IMR-90 (cell line): ENCODE measurements at regions not wholly inside any gene's neighbourhood (a gene's known extent, or its start where the extent isn't known, plus 50 kb on each side); places are given as distances from the start of the nearest gene placed in this dataset.

Experiments
- ATAC-seq: fragments of 200-7000 bp; cut with Tn5 transposase; 2 replicates; pipeline ENCODE4 v1.9.1; 2020; ENCODE audit warnings: low read depth, mild to moderate bottlenecking, moderate library complexity
- BruUV-seq: library from RNA; stranded (reverse); fragments of 400-500 nt; replicated peaks from 2 replicates; lab custom pipeline; 2021; lab: Mats Ljungman, UMichigan
- CTCF ChIA-PET: fragments of 300-600 bp; formaldehyde crosslinking; extraction: SDS; loops from one replicate; lab custom pipeline; 2021; ENCODE audit warnings: antibody characterized with exemption; lab: Yijun Ruan, JAX
- POLR2A ChIA-PET: fragments of 300-600 bp; sonication (Branson Sonifier 250); formaldehyde crosslinking; loops from one replicate; lab custom pipeline; 2022; ENCODE audit warnings: antibody characterized with exemption; ENCODE audit not compliant: unreplicated experiment; lab: Charles Lee
- DNase-seq: peaks from one replicate; pipeline ENCODE4 v3.0.0; 2013
- H2AFZ ChIP-seq: replicated peaks from 2 replicates; pipeline ENCODE3; 2013; ENCODE audit warnings: low read length, mild to moderate bottlenecking; ENCODE audit not compliant: poor library complexity
- H2AK5ac ChIP-seq: 2 replicates; pipeline ENCODE4 v1.6.1; 2013; ENCODE audit warnings: low read depth, low read length, inconsistent platforms
- H2AK9ac ChIP-seq: replicated peaks from 2 replicates; pipeline ENCODE3; 2013; ENCODE audit warnings: mild to moderate bottlenecking, low read depth, low read length, moderate library complexity; ENCODE audit not compliant: poor library complexity
- H2BK120ac ChIP-seq: 2 replicates; pipeline ENCODE4 v1.6.1; 2013; ENCODE audit warnings: low read depth, low read length, inconsistent platforms
- H2BK15ac ChIP-seq: 3 replicates; pipeline ENCODE4 v1.6.1; 2013; ENCODE audit warnings: low read depth, low read length, inconsistent platforms
- H2BK20ac ChIP-seq: 2 replicates; pipeline ENCODE4 v1.6.1; 2013; ENCODE audit warnings: low read depth, mild to moderate bottlenecking, inconsistent platforms, low read length, moderate library complexity
- H2BK5ac ChIP-seq: 2 replicates; pipeline ENCODE4 v1.6.1; 2013; ENCODE audit warnings: mild to moderate bottlenecking, low read depth, low read length, inconsistent platforms; ENCODE audit not compliant: poor library complexity, severe bottlenecking
- H3K14ac ChIP-seq: replicated peaks from 2 replicates; pipeline ENCODE4 v1.6.1; 2013; ENCODE audit warnings: low read depth, low read length, inconsistent platforms
- H3K18ac ChIP-seq: 2 replicates; pipeline ENCODE4 v1.6.1; 2013; ENCODE audit warnings: low read depth, low read length, control low read depth
- H3K23ac ChIP-seq: 2 replicates; pipeline ENCODE4 v1.6.1; 2013; ENCODE audit warnings: low read depth, low read length, inconsistent platforms
- H3K27ac ChIP-seq: 2 replicates; pipeline ENCODE4 v1.5.1; 2013; ENCODE audit warnings: mild to moderate bottlenecking, control low read depth, low read length; ENCODE audit not compliant: insufficient read depth
- H3K27me3 ChIP-seq: 2 replicates; pipeline ENCODE4 v1.6.1; 2013; ENCODE audit warnings: low read length; ENCODE audit not compliant: control insufficient read depth, insufficient read depth
- H3K36me3 ChIP-seq: 2 replicates; pipeline ENCODE4 v1.6.1; 2013; ENCODE audit warnings: low read length, mixed read lengths; ENCODE audit not compliant: control insufficient read depth, insufficient read depth
- H3K4ac ChIP-seq: 2 replicates; pipeline ENCODE4 v1.6.1; 2013; ENCODE audit warnings: low read depth, low read length, inconsistent platforms
- H3K4me1 ChIP-seq: 2 replicates; pipeline ENCODE4 v1.6.1; 2013; ENCODE audit warnings: low read length, mixed read lengths; ENCODE audit not compliant: control insufficient read depth, insufficient read depth
- H3K4me2 ChIP-seq: 2 replicates; pipeline ENCODE4 v1.6.1; 2013; ENCODE audit warnings: low read depth, mild to moderate bottlenecking, control low read depth, low read length, moderate library complexity
- H3K4me3 ChIP-seq: 2 replicates; pipeline ENCODE4 v1.5.1; 2013; ENCODE audit warnings: low read depth, mild to moderate bottlenecking, control low read depth, low read length, moderate library complexity; ENCODE audit not compliant: insufficient read depth
- H3K56ac ChIP-seq: 2 replicates; pipeline ENCODE4 v1.6.1; 2013; ENCODE audit warnings: low read length, inconsistent platforms; ENCODE audit not compliant: insufficient read depth; ENCODE audit errors: extremely low read depth
- H3K79me1 ChIP-seq, 2 experiments: 2 replicates each; pipeline ENCODE4 v1.6.1; 2013; ENCODE audit warnings: low read length in 2 of 2, inconsistent platforms in 1 of 2, low read depth in 1 of 2
- H3K9ac ChIP-seq: 2 replicates; pipeline ENCODE4 v1.6.1; 2013; ENCODE audit warnings: low read depth, low read length, control low read depth
- H3K9me1 ChIP-seq: 2 replicates; pipeline ENCODE4 v1.6.1; 2013; ENCODE audit warnings: low read length, inconsistent platforms; ENCODE audit not compliant: insufficient read depth
- H3K9me3 ChIP-seq: 2 replicates; pipeline ENCODE4 v1.6.1; 2013; ENCODE audit warnings: low read length; ENCODE audit not compliant: control insufficient read depth, insufficient read depth
- H4K20me1 ChIP-seq: 2 replicates; pipeline ENCODE4 v1.6.1; 2013; ENCODE audit warnings: low read length, inconsistent platforms; ENCODE audit not compliant: insufficient read depth
- H4K5ac ChIP-seq: 2 replicates; pipeline ENCODE4 v1.6.1; 2013; ENCODE audit warnings: mild to moderate bottlenecking, low read depth, low read length, control low read depth
- H4K8ac ChIP-seq, 2 experiments: 2 replicates each; pipeline ENCODE4 v1.6.1; 2013; ENCODE audit warnings: low read depth in 2 of 2, low read length in 2 of 2, control low read depth in 1 of 2, inconsistent platforms in 1 of 2
- H4K91ac ChIP-seq: 2 replicates; pipeline ENCODE4 v1.6.1; 2013; ENCODE audit warnings: low read depth, low read length, inconsistent platforms; ENCODE audit not compliant: insufficient read depth
- BHLHE40 ChIP-seq: fragments of 150-350 bp; IDR thresholded peaks from 2 replicates; pipeline ENCODE4 v1.6.1; 2016; ENCODE audit warnings: mild to moderate bottlenecking, low read depth, low read length
- CEBPB ChIP-seq: IDR thresholded peaks from 2 replicates; pipeline ENCODE4 v1.6.1; 2012; ENCODE audit warnings: low read depth, low read length, improper control_type of control experiment
- CHD1 ChIP-seq: IDR thresholded peaks from 2 replicates; pipeline ENCODE4 v1.6.1; 2012; ENCODE audit warnings: low read depth, low read length, improper control_type of control experiment
- FOS ChIP-seq: fragments of 150-350 bp; IDR thresholded peaks from 2 replicates; pipeline ENCODE4 v1.6.1; 2016; ENCODE audit warnings: low read depth, low read length
- MAFK ChIP-seq: IDR thresholded peaks from 2 replicates; pipeline ENCODE4 v1.6.1; 2012; ENCODE audit warnings: low read depth, low read length, improper control_type of control experiment
- MAZ ChIP-seq: IDR thresholded peaks from 2 replicates; pipeline ENCODE4 v1.6.1; 2012; ENCODE audit warnings: low read depth, mild to moderate bottlenecking, low read length, improper control_type of control experiment, moderate library complexity, borderline replicate concordance
- MXI1 ChIP-seq: IDR thresholded peaks from 2 replicates; pipeline ENCODE4 v1.6.1; 2012; ENCODE audit warnings: low read depth, mild to moderate bottlenecking, low read length, moderate library complexity, borderline replicate concordance
- NFE2L2 ChIP-seq: fragments of 150-350 bp; IDR thresholded peaks from 2 replicates; pipeline ENCODE4 v1.6.1; 2016; ENCODE audit warnings: low read depth, mild to moderate bottlenecking, low read length
- POLR2A ChIP-seq: IDR thresholded peaks from 2 replicates; pipeline ENCODE4 v1.6.1; 2012; ENCODE audit warnings: mild to moderate bottlenecking, low read depth, low read length
- RAD21 ChIP-seq: IDR thresholded peaks from 2 replicates; pipeline ENCODE4 v1.6.1; 2012; ENCODE audit warnings: low read length, improper control_type of control experiment
- RCOR1 ChIP-seq: IDR thresholded peaks from 2 replicates; pipeline ENCODE4 v1.6.1; 2012; ENCODE audit warnings: mild to moderate bottlenecking, low read length, improper control_type of control experiment; ENCODE audit not compliant: insufficient replicate concordance
- RFX5 ChIP-seq: IDR thresholded peaks from 2 replicates; pipeline ENCODE4 v1.8.0; 2012; ENCODE audit warnings: low read depth, mild to moderate bottlenecking, low read length, moderate library complexity
- SMC3 ChIP-seq: fragments of 150-350 bp; IDR thresholded peaks from 2 replicates; pipeline ENCODE4 v1.6.1; 2016; ENCODE audit warnings: low read depth, mild to moderate bottlenecking, antibody characterized with exemption, low read length, moderate library complexity
- WGBS, 2 experiments: methylation state at CpG; one replicate each; pipeline versions ENCODE4 v1.1.5 to v1.1.7; 2013; ENCODE audit warnings: missing lambda C conversion rate in 2 of 2; ENCODE audit not compliant: insufficient read length in 1 of 2; ENCODE audit errors: extremely low coverage in 2 of 2; 5-methylcytosine and 5-hydroxymethylcytosine counted together
- dilution Hi-C: fragments of 300-500 bp; cut with HindIII; formaldehyde crosslinking; loops from one replicate; pipeline ENCODE4 v1.14.3; 2018; ENCODE audit warnings: low sequenced_read_pairs; ENCODE audit not compliant: unreplicated experiment
- in situ Hi-C: fragments of 300-500 bp; cut with MboI; formaldehyde crosslinking; loops from 3 replicates; pipeline ENCODE4 v1.14.3; 2019; ENCODE audit warnings: low sequenced_read_pairs, inconsistent platforms, mixed read lengths
- intact Hi-C: fragments of 100-400 bp; cut with micrococcal nuclease; formaldehyde crosslinking; loops from 2 replicates; pipeline ENCODE4 v1.10.0; 2022
- TF ChIP-seq, protein P1 (sequence below): fragments of 150-350 bp; IDR thresholded peaks from 2 replicates; pipeline ENCODE4 v1.6.1; 2016; ENCODE audit warnings: low read depth, mild to moderate bottlenecking, low read length, moderate library complexity, borderline replicate concordance
- TF ChIP-seq, protein P2 (sequence below): fragments of 150-350 bp; IDR thresholded peaks from 2 replicates; pipeline ENCODE4 v1.6.1; 2017; ENCODE audit warnings: mild to moderate bottlenecking, antibody characterized with exemption, low read length, low read depth
- TF ChIP-seq, protein P3 (sequence below): conservative IDR thresholded peaks from 2 replicates; pipeline ENCODE4 v1.5.1; 2012; ENCODE audit warnings: mild to moderate bottlenecking, low read depth, low read length, improper control_type of control experiment

DNA sequence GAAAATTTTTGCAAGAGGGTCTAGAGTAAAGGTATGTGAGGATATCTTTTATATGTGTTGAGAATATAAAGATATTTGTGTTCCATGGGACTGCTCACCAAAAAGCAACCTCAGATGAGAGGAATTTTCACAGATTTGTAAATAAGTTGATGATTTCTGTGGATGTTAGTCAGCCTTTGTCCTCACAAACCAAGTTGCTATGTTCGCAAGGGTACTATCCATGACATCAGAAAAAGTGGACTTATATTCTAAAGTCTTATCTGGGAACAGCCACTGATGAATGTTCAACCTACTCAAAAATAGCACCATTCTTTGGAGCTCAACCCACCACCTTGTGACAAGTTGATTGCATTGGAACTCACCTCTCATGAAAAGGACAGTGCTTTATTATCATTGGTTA is 138.6 kb downstream of the PCDH20 start:
- peaks cover 5% of the 10 kb centered on the region; the same call in 1 of the 2 replicates for H3K9me3 ChIP-seq
- no TSS peak for BruUV-seq
- no peak overlapping the region for H3K27ac ChIP-seq
- ATAC-seq (no peak), DNase-seq (no peak)
- no peak overlapping the region for H2BK15ac ChIP-seq
- no peak overlapping the region for H2BK120ac ChIP-seq
- no peak overlapping the region for H4K5ac ChIP-seq
- no peak overlapping the region for H3K4ac ChIP-seq
- ChIA-PET CTCF (no interaction called here), POLR2A (no interaction called here)
- H4K20me1 ChIP-seq = no peaks in the 10 kb centered on the region
- no peak overlapping the region for H2BK5ac ChIP-seq
- H3K23ac ChIP-seq = no peak overlapping the region
- no peak overlapping the region for H3K9ac ChIP-seq
- no peak overlapping the region for H2AK5ac ChIP-seq
- dilution Hi-C loops = no loop called here
- H3K4me2 ChIP-seq = no peak overlapping the region
- H3K56ac ChIP-seq = no peak overlapping the region
- no peak for TF ChIP-seq SMC3
- TF ChIP-seq CHD1 = no peak
- TF ChIP-seq MAZ = no peak
- no peak for TF ChIP-seq FOS
- no peak for TF ChIP-seq RAD21
- TF ChIP-seq BHLHE40 = no peak
- TF ChIP-seq NFE2L2 = no peak
- no peak for TF ChIP-seq MAFK
- TF ChIP-seq, protein P1, sequence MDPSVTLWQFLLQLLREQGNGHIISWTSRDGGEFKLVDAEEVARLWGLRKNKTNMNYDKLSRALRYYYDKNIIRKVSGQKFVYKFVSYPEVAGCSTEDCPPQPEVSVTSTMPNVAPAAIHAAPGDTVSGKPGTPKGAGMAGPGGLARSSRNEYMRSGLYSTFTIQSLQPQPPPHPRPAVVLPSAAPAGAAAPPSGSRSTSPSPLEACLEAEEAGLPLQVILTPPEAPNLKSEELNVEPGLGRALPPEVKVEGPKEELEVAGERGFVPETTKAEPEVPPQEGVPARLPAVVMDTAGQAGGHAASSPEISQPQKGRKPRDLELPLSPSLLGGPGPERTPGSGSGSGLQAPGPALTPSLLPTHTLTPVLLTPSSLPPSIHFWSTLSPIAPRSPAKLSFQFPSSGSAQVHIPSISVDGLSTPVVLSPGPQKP = no peak
- no peak for TF ChIP-seq POLR2A
- TF ChIP-seq RFX5 = no peak
- TF ChIP-seq, protein P2, sequence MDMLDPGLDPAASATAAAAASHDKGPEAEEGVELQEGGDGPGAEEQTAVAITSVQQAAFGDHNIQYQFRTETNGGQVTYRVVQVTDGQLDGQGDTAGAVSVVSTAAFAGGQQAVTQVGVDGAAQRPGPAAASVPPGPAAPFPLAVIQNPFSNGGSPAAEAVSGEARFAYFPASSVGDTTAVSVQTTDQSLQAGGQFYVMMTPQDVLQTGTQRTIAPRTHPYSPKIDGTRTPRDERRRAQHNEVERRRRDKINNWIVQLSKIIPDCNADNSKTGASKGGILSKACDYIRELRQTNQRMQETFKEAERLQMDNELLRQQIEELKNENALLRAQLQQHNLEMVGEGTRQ = no peak
- TF ChIP-seq MXI1 = no peak
- no peak for TF ChIP-seq RCOR1
- TF ChIP-seq, protein P3, sequence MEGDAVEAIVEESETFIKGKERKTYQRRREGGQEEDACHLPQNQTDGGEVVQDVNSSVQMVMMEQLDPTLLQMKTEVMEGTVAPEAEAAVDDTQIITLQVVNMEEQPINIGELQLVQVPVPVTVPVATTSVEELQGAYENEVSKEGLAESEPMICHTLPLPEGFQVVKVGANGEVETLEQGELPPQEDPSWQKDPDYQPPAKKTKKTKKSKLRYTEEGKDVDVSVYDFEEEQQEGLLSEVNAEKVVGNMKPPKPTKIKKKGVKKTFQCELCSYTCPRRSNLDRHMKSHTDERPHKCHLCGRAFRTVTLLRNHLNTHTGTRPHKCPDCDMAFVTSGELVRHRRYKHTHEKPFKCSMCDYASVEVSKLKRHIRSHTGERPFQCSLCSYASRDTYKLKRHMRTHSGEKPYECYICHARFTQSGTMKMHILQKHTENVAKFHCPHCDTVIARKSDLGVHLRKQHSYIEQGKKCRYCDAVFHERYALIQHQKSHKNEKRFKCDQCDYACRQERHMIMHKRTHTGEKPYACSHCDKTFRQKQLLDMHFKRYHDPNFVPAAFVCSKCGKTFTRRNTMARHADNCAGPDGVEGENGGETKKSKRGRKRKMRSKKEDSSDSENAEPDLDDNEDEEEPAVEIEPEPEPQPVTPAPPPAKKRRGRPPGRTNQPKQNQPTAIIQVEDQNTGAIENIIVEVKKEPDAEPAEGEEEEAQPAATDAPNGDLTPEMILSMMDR = no peak
- TF ChIP-seq CEBPB = no peak
- in situ Hi-C loops = no loop called here
- H3K27me3 ChIP-seq = no peaks in the 10 kb centered on the region
- no peaks in the 10 kb centered on the region for H3K36me3 ChIP-seq
- no CpG with 5 or more reads among the region's 1 CpG for WGBS, 2 experiments
- H3K18ac ChIP-seq = no peak overlapping the region
- H4K91ac ChIP-seq = no peak overlapping the region
- H3K4me3 ChIP-seq = no peak overlapping the region
- H4K8ac ChIP-seq = no peak overlapping the region
- H2BK20ac ChIP-seq = no peak overlapping the region
- H3K9me1 ChIP-seq = no peaks in the 10 kb centered on the region
- H3K14ac ChIP-seq = no peak overlapping the region
- H3K4me1 ChIP-seq = no peaks in the 10 kb centered on the region
- intact Hi-C loops = no loop called here
- no peak overlapping the region for H2AFZ ChIP-seq
- no peaks in the 10 kb centered on the region for H3K79me1 ChIP-seq
- H2AK9ac ChIP-seq = no peak overlapping the region
